ENCODE measurements at regions not wholly inside any gene's neighbourhood (a gene's known extent, or its start where the extent isn't known, plus 50 kb on each side); places are given as distances from the start of the nearest gene placed in this dataset.
"Not testable (repeated sequence)": the region's sequence is repeated elsewhere in the genome, so short reads cannot be mapped to it uniquely, and the experiment has no call there.

- H3K27ac Mint-ChIP-seq (ENCODE audit: unreplicated experiment) = no peak overlapping the region
- H3K4me1 Mint-ChIP-seq (ENCODE audit: low read depth, unreplicated experiment) = no peaks in the 10 kb centered on the region
- H3K4me3 Mint-ChIP-seq (ENCODE audit: low read depth, unreplicated experiment) = no peak overlapping the region
- H3K9me3 Mint-ChIP-seq (ENCODE audit: low read depth, unreplicated experiment) = peaks cover 6% of the 10 kb centered on the region
- intact Hi-C loops (cut with micrococcal nuclease; ENCODE audit: unreplicated experiment) = no loop called here
- no peaks in the 10 kb centered on the region for H3K27me3 Mint-ChIP-seq (ENCODE audit: unreplicated experiment)
- no peaks in the 10 kb centered on the region for H3K36me3 Mint-ChIP-seq (ENCODE audit: insufficient read depth, unreplicated experiment)
- BruUV-seq (replicated peaks) = no TSS peak
- CTCF ChIA-PET = no interaction called here
- TF ChIP-seq CTCF (IDR thresholded peaks at IDR 0.05; ENCODE audit: unreplicated experiment) = no peak
- no peak for DNase-seq
Measured at GRCh38 chr5:27129926-27130325, 91.5 kb upstream of the CDH9 start.

- Mint-ChIP-seq H3K27me3 (ENCODE audit: unreplicated experiment) (no peaks in the 10 kb centered on the region), H3K36me3 (ENCODE audit: insufficient read depth, unreplicated experiment) (no peaks in the 10 kb centered on the region), H3K27ac (ENCODE audit: unreplicated experiment) (no peak overlapping the region), H3K4me1 (ENCODE audit: low read depth, unreplicated experiment) (no peaks in the 10 kb centered on the region), H3K4me3 (ENCODE audit: low read depth, unreplicated experiment) (no peak overlapping the region), H3K9me3 (ENCODE audit: low read depth, unreplicated experiment) (no peaks in the 10 kb centered on the region)
- intact Hi-C loops (cut with micrococcal nuclease; ENCODE audit: unreplicated experiment) = no loop called here
- no peak for DNase-seq
- TF ChIP-seq CTCF (IDR thresholded peaks at IDR 0.05; ENCODE audit: unreplicated experiment) = no peak
- BruUV-seq (replicated peaks) = no TSS peak
- CTCF ChIA-PET = no interaction called here
Measured at GRCh38 chr5:27125856-27126255, 87.5 kb upstream of the CDH9 start.

- H3K27ac Mint-ChIP-seq (ENCODE audit: unreplicated experiment) = no peak overlapping the region
- no peaks in the 10 kb centered on the region for H3K27me3 Mint-ChIP-seq (ENCODE audit: unreplicated experiment)
- H3K36me3 Mint-ChIP-seq (ENCODE audit: insufficient read depth, unreplicated experiment) = no peaks in the 10 kb centered on the region
- CTCF ChIA-PET = no interaction called here
- TF ChIP-seq CTCF (IDR thresholded peaks at IDR 0.05; ENCODE audit: unreplicated experiment) = no peak
- DNase-seq = peak; percentile 14
- intact Hi-C loops (cut with micrococcal nuclease; ENCODE audit: unreplicated experiment) = no loop called here
- no TSS peak for BruUV-seq (replicated peaks)
- H3K4me3 Mint-ChIP-seq (ENCODE audit: low read depth, unreplicated experiment) = no peak overlapping the region
- peaks cover 2% of the 10 kb centered on the region for H3K9me3 Mint-ChIP-seq (ENCODE audit: low read depth, unreplicated experiment)
- no peaks in the 10 kb centered on the region for H3K4me1 Mint-ChIP-seq (ENCODE audit: low read depth, unreplicated experiment)
Measured at GRCh38 chr5:27124590-27124989, 86.2 kb upstream of the CDH9 start.

- DNase-seq; H3K4me3 Mint-ChIP-seq (ENCODE audit: low read depth, unreplicated experiment); H3K4me1 Mint-ChIP-seq (ENCODE audit: low read depth, unreplicated experiment); BruUV-seq (replicated peaks); CTCF ChIA-PET; H3K27me3 Mint-ChIP-seq (ENCODE audit: unreplicated experiment); H3K9me3 Mint-ChIP-seq (ENCODE audit: low read depth, unreplicated experiment); H3K27ac Mint-ChIP-seq (ENCODE audit: unreplicated experiment); intact Hi-C loops (cut with micrococcal nuclease; ENCODE audit: unreplicated experiment); H3K36me3 Mint-ChIP-seq (ENCODE audit: insufficient read depth, unreplicated experiment): not testable (repeated sequence)
Measured at GRCh38 chr5:27119736-27120321, 81.4 kb upstream of the CDH9 start.

GRCh38 chr5:27103486-27103885 is 65.1 kb upstream of the CDH9 start:
- BruUV-seq (replicated peaks) = no TSS peak

GRCh38 chr5:27095761-27096160 is 57.4 kb upstream of the CDH9 start:
- H3K27ac Mint-ChIP-seq (ENCODE audit: unreplicated experiment); DNase-seq; H3K9me3 Mint-ChIP-seq (ENCODE audit: low read depth, unreplicated experiment); H3K27me3 Mint-ChIP-seq (ENCODE audit: unreplicated experiment); intact Hi-C loops (cut with micrococcal nuclease; ENCODE audit: unreplicated experiment); H3K36me3 Mint-ChIP-seq (ENCODE audit: insufficient read depth, unreplicated experiment); BruUV-seq (replicated peaks); H3K4me1 Mint-ChIP-seq (ENCODE audit: low read depth, unreplicated experiment); CTCF ChIA-PET; H3K4me3 Mint-ChIP-seq (ENCODE audit: low read depth, unreplicated experiment): not testable (repeated sequence)

More at GRCh38 chr5:27103486-27103885, 65.1 kb upstream of the CDH9 start:
- H3K27me3 Mint-ChIP-seq (ENCODE audit: unreplicated experiment) = no peaks in the 10 kb centered on the region
- H3K36me3 Mint-ChIP-seq (ENCODE audit: insufficient read depth, unreplicated experiment) = no peaks in the 10 kb centered on the region
- no peak overlapping the region for H3K4me3 Mint-ChIP-seq (ENCODE audit: low read depth, unreplicated experiment)
- CTCF ChIA-PET = no interaction called here
- no peak for TF ChIP-seq CTCF (IDR thresholded peaks at IDR 0.05; ENCODE audit: unreplicated experiment)
- H3K27ac Mint-ChIP-seq (ENCODE audit: unreplicated experiment) = no peak overlapping the region
- H3K9me3 Mint-ChIP-seq (ENCODE audit: low read depth, unreplicated experiment) = no peaks in the 10 kb centered on the region
- no peak for DNase-seq
- no peaks in the 10 kb centered on the region for H3K4me1 Mint-ChIP-seq (ENCODE audit: low read depth, unreplicated experiment)
- intact Hi-C loops (cut with micrococcal nuclease; ENCODE audit: unreplicated experiment) = no loop called here
